GM18498 (cell line): ENCODE measurements at regions not wholly inside any gene's neighbourhood (a gene's known extent, or its start where the extent isn't known, plus 50 kb on each side); places are given as distances from the start of the nearest gene placed in this dataset.
"Not testable (repeated sequence)": the region's sequence is repeated elsewhere in the genome, so short reads cannot be mapped to it uniquely, and the experiment has no call there.

Experiments
- ATAC-seq: cut with Tn5 transposase; IDR thresholded peaks from one replicate; pipeline ENCODE4 v1.9.1; 2021; ENCODE audit warnings: mild to moderate bottlenecking, moderate library complexity; ENCODE audit not compliant: unreplicated experiment

DNA sequence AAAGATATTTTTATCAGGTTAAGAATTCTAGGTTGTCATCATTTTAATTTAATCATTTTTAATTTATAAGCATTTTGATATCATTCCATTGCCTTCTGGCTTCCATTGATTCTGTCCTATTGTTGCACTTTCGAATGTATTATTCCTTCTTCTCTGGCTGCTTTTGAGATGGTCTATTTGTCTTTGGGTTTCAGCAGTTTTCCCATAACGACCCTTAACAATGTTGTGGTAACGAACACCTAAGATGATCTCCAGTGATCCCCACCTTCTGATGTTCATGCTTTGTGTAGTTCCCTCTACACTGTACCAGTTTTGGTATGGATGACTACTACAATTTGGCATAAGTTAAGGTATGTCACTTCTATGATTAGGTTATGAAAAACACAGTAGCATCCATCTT is 59.9 kb downstream of the MINAR1 start:
- no peak for ATAC-seq

DNA sequence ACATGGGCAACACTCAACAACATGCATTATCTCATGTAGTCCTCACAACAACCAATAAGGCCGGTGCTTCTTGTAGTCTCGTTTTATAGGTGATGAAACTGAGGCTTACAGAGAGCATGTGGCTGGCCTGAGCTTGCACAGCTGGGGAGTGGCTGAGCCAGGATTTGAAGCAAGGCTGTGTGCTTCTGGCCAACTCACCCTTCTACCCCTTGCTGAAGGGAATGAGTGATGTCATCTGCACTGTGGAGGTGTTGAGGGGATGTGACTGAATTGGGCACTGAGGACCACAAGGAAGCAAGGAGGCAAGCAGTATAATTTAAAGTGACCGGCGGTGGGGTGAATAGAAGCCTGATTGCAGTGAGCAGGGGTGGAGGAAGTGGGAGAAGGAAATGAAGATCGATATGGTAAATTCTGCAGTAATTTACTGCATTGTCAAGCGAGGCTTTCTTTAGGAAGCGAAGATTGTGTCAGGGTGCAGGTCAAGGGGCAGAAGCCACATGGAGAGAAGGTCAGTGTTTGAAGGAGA is 62.3 kb downstream of the MINAR1 start:
- ATAC-seq = no peak

DNA sequence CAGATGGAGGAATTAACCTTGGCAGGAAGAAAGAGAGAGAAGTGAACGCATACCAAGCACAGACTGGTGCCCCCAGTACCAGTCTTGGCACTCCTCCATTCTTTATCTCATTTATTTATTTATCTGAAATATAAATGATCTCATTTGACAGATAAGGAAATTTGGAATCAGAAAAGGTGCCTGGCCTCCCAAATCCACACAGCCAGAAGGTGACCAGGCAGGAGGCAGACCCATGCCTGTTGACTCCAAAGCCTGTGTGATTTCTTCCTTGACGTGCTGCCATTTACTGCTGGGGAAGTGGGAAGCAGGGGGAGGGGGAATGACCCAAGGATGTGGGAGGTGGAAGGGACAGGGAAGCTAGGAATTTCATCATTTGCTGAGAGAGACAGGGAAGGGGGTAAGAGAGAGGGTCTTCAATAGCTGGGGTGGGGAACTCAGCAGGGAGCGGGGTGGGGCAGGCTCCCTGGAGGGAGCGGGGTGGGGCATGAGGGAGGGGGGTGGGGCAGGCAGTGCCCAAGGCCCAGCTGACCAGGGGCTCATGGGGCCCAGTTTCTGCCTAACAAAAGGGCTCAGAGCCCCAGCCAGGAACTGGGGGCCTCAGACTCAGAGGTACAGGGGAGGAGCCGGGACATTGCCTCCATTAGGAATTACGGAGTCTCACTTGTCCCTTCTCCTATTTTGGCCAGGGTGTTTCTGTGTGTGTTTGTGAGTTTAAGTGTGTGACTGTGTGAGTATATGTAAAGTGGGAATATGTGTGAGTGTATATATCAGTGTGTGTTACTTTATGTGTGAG is 63.0 kb downstream of the MINAR1 start:
- ATAC-seq = no peak

DNA sequence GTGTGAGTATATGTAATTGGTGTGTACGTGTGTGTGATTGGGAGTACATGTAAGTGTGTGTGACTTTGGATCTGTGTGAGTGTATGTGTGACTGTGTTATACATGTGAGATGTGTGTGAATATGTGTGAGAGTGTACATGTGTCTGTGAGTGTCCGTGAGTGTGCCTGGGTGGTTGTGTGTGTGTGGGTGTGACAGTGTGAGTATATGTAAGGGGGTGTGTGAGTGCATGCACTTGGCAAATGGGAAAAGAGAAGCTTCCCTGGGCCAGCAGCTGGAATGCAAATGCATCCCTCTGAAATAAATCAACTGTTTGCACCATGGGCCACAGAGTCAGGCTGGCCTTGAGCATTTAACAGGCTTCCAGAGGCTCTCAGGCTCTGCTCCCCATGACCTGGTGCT is 63.6 kb downstream of the MINAR1 start:
- ATAC-seq = no peak

DNA sequence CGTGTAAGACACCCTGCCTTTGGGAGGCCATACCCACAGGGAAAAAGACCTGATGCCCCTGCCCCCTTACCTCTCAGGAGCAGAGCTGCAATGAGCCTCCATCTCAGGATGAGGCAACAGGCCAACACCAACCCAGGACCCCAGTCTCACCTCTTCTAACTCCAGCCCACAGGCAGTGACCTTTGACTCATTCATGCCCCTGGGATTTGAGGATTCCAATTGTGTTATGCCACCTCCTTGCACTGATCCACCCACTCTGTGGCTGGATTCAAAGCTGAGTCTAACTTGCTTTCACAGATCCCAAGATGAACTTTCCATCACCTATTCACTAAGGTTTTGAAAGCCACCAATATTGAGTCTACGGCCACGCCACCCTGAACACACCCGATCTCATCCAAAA is 64.7 kb downstream of the MINAR1 start:
- ATAC-seq = no peak

DNA sequence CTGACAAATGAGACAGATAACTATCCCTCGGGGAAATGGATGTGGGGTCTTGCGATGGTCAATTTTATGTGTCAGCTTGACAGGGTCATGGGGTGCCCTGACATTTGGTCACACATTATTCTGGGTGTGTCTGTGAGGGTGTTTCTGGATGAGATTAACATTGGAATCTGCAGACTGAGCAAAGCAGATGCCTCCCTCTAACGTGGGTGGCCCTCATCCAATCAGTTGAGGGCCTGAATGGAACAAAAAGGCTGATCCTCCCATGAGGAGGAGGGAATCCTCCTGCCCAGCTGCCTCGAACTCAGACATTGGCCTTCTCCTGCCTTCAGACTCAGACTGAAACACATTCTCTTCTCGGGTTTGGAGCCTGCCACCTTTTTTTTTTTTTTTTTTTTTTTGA is 69.0 kb downstream of the MINAR1 start:
- no peak for ATAC-seq

DNA sequence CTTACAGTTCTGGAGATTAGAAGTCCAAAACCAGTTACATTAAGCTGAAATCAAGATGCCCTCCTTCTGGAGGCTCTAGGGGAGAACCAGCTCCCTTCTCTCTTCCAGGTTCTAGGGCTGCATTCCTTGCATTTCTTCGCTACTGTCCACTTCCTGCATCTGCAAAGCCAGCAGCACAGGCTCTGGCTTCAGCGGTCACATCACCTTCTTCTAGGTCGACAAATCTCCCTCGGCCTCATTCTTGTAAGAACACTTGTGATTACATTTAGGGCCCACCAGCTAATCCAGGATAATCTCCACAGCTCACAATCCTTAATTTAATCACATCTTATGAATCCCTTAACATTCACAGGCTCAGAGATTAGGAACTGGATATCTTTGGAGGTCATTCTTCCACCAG is 73.8 kb downstream of the MINAR1 start:
- no peak for ATAC-seq

DNA sequence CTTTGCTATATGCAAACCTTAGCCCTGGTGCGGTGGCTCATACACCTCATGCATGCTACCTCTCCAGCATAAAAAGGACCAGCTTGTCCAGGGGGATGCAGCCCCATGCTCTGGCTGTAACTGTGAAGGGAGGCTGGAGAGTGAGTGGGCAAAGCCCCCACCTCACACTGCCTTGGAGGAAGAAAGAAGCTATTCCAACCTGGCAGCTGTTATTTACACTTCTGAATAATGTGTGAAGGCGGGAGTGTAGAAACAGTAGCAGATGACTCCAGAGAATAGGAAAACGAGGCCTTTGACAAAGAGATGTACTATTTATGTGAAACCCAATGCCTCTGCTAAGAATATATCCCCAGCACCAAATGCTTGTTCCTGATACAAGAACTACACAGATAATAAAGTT is 80.7 kb downstream of the MINAR1 start:
- ATAC-seq = not testable (repeated sequence)

DNA sequence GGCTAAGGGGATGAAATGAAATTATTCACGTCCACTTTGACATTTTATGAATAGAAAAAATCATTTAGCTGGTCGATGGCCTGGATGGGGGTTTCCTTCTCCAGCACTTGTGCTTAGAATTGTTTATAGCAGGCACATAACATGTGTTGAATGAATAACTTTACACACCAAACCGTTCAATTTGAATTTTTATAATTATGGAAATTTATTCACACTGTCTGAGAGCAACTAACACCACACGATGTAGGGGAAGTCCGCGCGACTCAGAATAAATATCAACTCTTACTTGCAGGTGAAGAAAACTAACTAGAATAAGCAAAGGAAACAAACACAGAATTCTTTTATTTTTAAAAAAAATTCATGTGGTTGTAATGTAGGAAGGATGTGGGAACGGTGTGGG is 81.3 kb downstream of the MINAR1 start:
- ATAC-seq = no peak

DNA sequence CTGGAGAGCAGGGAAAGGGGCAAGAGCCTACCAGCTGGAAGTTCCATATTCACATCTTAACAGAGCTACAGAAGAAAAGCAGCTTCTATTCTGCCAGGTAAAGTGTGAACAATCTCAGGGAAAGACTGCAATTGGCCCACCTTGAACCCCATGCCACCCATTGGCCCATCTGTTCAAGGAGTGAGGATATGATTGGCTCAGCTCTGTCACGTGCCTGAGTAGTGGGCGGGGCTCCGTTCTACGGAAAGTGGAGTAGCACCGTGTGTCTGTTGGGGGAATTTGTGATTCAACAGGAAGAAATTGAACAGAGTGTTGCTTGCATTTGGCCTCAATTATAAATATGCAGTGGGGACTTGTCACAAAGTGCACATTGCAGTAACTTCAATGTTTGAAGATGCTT is 81.8 kb downstream of the MINAR1 start:
- ATAC-seq = no peak

DNA sequence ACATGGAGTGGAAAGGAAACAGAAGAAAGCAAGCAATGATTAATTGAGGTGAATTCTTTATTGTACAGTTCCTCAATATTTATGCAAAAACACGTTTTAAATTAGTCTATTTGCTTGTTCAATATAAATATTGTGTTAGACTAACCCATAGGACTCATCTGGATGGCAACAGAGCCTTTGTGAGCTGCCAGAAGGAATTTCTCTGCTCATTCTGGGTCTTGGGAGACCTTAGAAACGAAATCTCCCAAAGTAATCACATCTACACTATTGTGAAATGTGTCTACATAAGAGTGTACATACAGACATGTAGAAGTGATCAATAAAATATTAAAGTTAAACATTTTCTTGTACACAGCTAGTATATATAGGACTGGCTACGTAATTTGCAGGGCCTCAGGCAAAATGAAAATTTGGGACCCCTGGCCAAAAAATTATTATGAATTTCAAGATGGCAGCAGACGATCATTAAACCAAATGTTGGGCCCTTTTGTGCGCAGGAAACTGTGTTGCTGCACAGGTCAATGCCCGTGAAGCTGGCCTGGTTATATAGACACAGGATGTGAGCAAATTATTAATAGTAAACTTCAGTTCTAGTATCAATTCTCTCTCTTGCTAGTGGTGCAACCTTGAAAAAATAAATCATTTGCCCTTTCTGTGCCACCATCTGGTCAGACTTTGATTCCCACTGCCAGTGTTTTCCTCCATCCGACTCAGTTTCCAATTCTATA is 83.3 kb downstream of the MINAR1 start:
- no peak for ATAC-seq

DNA sequence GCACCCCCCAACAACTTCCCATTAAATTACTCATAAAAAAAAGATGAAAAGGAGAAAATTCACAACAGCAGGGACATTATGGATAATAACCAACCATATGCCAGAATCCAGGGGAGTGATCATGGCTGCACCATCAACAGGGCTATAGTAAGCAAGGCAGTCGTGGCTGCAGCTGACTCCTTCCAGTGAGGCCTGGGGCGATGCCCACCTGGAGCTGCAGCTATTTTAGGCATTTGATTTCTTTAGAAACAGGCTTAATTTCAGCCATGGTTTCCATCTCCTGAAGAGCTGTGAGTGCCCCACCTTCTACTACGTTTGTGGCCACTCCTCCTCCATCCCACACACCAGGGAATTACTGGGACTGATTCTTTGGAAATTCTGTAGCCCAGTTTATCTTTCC is 84.0 kb downstream of the MINAR1 start:
- ATAC-seq = no peak

DNA sequence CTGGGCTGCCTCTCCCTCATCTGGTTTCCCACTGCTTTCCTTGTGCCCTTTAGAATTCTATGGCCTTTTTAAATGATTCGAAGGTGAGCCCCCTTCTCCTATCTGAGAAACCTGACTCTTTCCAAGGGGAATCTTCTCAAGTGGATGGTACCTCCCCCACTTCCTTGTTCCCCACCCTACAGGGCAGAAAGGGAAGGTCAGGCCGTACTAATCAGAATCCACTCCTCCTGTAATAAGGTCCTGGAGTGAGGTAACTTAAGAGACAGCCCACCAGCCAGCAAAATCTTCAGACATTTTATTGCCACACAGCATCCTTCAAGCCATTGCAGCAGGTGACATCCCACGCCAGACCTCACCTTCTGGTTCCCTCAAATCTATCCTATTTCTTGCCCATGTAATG is 84.5 kb downstream of the MINAR1 start:
- no peak for ATAC-seq

DNA sequence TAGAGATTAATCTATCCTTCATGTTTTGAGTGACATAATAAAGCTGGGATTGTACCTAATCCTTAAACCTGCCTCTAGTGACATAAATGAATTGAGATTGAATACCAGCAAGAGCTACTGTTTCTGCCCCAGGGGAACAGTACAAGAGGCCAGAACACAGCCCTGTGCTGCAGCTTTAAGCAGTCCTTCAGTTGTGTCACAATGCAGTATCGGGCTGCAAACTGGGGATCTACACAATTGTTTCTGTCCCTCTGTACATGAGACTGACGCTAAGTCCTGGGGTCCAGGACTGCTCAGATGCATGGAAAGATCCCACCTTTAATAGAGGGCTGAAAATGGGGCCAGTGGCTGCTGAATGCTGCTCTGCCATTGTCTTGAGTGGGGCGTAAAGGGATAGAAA is 87.5 kb downstream of the MINAR1 start:
- ATAC-seq = no peak

DNA sequence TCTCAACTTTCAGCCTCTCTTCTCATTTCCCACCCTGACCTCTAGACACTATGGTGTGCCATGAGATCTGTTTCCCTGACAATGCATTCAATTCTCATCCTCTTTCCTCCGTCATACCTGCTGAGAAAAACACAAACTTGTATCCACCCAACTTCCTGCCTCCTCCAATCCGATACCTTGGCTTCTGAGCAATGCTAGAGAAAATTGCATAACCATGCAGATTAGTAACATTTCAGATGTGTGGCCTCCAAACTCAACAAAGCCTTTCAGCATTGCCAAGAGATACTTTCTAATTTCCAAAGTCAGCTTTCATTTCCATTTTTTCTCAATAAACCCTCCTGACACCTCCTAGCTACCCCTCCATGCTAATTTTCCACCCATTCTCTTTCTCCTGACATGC is 88.5 kb downstream of the MINAR1 start:
- ATAC-seq = no peak

DNA sequence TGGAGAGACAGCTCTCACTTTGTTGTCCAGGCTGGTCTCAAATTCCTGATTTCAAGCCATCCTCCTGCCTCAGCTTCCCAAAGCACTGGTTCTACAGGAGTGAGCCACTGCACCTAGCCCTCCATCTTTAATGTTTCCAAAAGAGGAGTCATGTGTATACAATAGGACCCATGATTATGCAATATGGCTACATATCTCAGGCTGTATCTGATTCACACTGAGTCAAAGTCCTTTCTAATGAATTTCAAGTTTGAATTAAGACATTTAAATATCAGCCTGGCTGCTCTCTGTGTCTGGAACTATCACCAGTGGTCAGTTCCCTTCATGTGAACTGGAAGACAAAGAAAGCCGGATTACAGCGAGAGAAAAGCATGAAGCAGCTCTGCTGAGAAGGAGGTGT is 90.5 kb downstream of the MINAR1 start:
- ATAC-seq = no peak

DNA sequence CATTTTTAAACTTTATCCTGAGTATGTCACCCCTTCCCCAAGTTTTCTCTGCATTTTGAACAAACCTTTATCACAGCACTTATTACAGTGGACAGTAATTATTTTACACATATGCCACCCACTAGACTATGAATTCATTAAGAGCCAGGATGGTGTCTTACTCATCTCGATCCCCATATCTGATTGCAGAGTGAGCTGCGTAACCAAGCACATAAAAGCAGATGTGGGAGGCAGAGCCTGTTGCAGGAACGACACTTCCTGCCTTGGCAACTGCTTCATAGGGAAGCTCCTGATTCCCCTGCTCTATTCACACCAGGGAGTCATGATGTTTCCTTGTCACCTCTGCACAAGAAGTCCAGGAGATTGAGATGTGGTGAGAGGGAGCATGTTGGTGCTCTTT is 91.1 kb downstream of the MINAR1 start:
- no peak for ATAC-seq

DNA sequence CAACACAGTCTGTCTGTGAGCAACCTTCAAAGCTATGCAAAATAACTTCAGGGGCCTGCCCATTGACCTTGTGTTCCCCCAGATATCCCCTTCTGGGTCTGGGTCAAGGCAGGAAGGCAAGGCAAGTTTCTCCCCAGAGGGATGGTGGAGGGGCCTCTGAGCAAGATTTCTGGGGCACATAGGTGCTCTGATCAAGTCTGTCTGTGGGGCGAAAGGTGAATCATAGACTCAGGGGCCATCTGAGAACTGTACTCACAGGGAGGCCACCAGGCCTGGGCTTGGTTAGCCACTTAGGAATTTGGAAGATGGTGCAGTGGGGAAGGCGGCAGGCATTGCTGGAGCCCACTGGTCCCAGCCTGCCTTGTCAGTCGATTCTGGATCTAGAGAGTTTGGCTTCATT is 92.4 kb downstream of the MINAR1 start:
- no peak for ATAC-seq

DNA sequence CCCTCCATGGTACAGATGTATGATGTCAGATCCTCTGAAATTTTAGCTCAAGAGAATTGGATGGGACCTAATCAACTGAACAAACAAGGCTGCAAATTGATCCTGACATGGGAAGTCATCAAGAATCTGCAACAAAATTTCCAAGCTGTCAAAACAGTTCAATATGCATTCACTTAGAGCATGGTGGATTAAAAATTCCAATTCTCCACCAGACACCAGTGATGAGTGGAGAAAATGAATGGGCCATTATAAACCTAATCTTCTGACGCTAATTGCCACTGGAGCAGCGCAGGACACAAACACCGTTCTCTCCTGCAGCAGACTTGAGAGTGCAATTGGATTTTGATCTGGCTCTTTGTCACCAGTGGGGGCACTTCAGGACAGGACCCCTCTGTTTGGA is 94.2 kb downstream of the MINAR1 start:
- ATAC-seq = no peak

DNA sequence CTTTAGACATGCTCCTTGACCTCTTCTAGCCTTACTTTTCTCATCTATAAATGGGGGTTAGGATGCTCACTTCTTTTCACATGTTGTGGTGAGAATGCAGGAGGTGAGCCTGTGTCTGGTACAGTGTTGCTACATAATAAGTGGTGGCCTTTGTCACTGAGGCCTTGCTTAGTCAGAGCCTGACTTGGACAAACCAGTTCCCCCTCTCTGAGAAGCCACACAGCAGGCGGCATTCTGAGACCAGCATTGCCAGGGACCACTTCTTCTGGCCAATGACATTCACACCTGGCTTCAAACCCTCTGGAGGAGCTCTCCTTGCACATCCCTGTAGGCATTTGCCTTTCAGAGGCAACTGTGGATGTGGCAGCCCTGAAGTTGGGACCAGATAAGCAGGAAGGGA is 95.7 kb downstream of the MINAR1 start:
- ATAC-seq = no peak

DNA sequence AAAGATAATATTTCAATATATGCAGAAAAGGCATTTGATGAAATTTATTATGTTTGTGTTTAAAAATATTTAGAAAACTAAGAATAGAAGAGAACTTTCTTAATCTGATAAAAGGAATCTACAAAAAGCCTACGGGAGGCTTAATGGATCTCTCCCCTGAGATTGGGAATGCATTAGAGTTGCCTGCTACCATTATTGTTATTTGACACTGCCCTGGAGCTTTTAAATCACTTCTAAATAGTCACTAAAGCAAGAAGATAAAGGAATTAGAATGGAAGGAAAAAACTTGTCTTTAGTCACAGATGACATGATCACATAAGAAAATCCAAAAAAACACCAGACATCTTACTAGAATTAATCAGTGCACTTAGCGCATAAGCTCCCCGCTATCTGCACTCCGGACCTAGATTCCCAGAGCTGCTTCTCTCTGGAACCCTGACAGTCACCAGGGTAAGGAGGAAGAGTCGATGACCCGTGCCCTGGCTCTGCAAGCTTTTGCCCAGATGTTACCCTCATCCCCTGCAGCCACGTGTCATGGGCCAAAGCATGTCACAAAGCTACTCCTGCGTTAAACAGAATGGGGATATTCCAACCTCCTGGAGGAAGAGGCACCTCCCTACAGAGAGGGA is 97.1 kb downstream of the MINAR1 start:
- ATAC-seq = no peak

DNA sequence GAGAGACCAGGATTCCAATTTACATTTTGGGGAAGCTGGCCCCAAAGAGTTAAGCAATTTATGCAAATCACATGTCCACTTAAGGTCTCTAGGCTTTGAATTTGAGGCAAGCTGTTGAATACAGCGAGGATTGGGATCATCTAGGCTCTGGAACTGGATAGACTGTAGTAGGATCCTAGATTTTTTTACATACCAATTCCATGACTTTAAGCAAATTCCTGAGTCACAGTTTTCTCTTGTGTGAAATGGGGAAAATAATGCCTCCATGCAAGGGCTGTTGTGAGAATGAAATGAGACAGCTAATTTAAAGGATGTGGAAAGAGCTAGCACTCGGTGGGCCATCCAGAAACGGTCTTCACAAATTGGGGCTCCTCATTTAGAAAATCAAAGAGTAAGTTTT is 103.4 kb downstream of the MINAR1 start:
- no peak for ATAC-seq
